Karpas-422 (cell line): ENCODE measurements at regions not wholly inside any gene's neighbourhood (a gene's known extent, or its start where the extent isn't known, plus 50 kb on each side); places are given as distances from the start of the nearest gene placed in this dataset.

Experiments used
- DNase-seq: peaks from one replicate; pipeline ENCODE4 v3.0.0-alpha.2; 2015
- H2AFZ ChIP-seq: fragments of 200-600 bp; sonication (generic); 2 replicates; pipeline ENCODE4 v1.6.1; 2014; ENCODE audit warnings: antibody characterized with exemption, low read length, mixed read lengths
- H3K27ac ChIP-seq: fragments of 200-600 bp; sonication (generic); 2 replicates; pipeline ENCODE4 v1.5.1; 2014; ENCODE audit warnings: mild to moderate bottlenecking, low read length, moderate library complexity
- H3K27me3 ChIP-seq: fragments of 200-600 bp; sonication (generic); 2 replicates; pipeline ENCODE4 v1.6.1; 2014; ENCODE audit warnings: low read length, mixed read lengths
- H3K36me3 ChIP-seq: fragments of 200-600 bp; sonication (generic); 2 replicates; pipeline ENCODE4 v1.6.1; 2014; ENCODE audit warnings: low read length, mixed read lengths; ENCODE audit not compliant: insufficient read depth
- H3K4me1 ChIP-seq: fragments of 200-600 bp; sonication (generic); 2 replicates; pipeline ENCODE4 v1.6.1; 2014; ENCODE audit warnings: mild to moderate bottlenecking, low read length, mixed read lengths
- H3K4me2 ChIP-seq: fragments of 200-600 bp; sonication (generic); 2 replicates; pipeline ENCODE4 v1.6.1; 2014; ENCODE audit warnings: low read length, low read depth, mild to moderate bottlenecking; ENCODE audit not compliant: poor library complexity, severe bottlenecking
- H3K4me3 ChIP-seq: fragments of 200-600 bp; sonication (generic); 2 replicates; pipeline ENCODE4 v1.5.1; 2014; ENCODE audit warnings: mild to moderate bottlenecking, antibody characterized with exemption, low read length, mixed read lengths
- H3K79me2 ChIP-seq: fragments of 200-600 bp; sonication (generic); 2 replicates; pipeline ENCODE4 v1.6.1; 2014; ENCODE audit warnings: mild to moderate bottlenecking, low read length, mixed read lengths
- H3K9ac ChIP-seq: fragments of 200-600 bp; sonication (generic); 2 replicates; pipeline ENCODE4 v1.6.0; 2014; ENCODE audit warnings: low read length
- H3K9me2 ChIP-seq: fragments of 200-600 bp; sonication (generic), shearing (Covaris generic); replicated peaks from 2 replicates; pipeline ENCODE4 v1.6.0; 2014; ENCODE audit warnings: mild to moderate bottlenecking, low read length, moderate library complexity; ENCODE audit not compliant: insufficient read depth
- H3K9me3 ChIP-seq: fragments of 300-700, 200-600 bp; sonication (generic); 2 replicates; pipeline ENCODE4 v1.6.1; 2014; ENCODE audit warnings: low read length, mixed read lengths
- H4K20me1 ChIP-seq: fragments of 200-600 bp; sonication (generic); 2 replicates; pipeline ENCODE4 v1.6.1; 2014; ENCODE audit warnings: mild to moderate bottlenecking, antibody characterized with exemption, low read length, low read depth; ENCODE audit not compliant: insufficient read depth

DNA sequence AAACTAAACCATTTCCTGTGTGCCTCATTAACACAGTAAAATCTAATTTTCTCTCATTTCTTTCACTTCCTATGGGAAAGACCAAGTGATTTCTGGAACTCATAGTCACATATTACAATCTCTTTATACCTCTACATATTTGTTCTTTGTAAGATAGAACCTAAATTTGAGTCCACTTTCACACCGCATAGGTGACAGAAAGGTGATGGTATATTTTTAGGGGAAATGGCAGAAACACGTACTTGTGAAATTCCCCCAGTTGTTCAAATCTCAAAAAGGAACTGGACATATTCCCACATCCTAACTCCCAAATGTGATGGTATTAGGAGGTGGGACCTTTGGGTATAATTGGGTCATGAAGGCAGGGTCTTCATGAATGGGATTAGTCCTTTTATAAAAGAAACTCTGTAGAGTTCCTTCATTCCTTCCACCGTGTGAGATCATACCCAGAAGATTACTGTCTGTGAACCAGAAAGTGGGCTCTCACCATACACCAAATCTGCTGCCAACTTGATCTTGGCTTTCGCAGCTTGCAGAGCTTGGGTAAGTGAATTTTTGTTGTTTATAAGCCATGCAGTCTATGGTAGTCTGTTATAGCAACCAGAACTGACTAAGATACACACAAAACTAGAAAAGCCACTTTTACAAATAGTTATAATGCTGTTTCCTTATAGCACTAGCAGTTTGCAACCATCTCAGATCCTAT, 542.1 kb downstream of the DSC3 start:
- Histone ChIP-seq H3K9me2 (no peaks in the 10 kb centered on the region), H2AFZ (no peak overlapping the region), H3K36me3 (no peaks in the 10 kb centered on the region), H3K27ac (no peak overlapping the region), H3K79me2 (no peaks in the 10 kb centered on the region), H3K9me3 (no peaks in the 10 kb centered on the region), H4K20me1 (no peaks in the 10 kb centered on the region), H3K27me3 (no peaks in the 10 kb centered on the region), H3K4me3 (no peak overlapping the region), H3K9ac (no peak overlapping the region), H3K4me1 (no peaks in the 10 kb centered on the region), H3K4me2 (no peak overlapping the region)
- DNase-seq, result no peak

DNA sequence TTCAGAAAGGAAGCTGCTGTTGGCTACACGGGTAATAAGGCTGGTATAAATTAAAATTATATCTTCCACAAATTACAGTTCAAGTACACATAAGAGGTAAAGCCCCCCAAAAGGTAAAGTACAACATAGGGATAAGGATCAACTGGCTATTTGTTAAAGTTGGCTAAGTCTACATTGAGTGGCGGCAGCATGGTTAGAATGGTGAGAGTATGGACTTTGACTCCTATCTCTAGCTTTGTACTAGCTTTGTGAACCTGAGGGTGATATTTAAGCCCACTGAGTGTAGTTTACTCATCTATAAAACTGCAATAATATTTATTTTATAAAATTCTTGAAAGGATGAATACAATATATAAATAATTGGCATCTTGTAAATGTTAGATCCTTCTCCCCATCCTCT, 542.8 kb downstream of the DSC3 start:
- H3K4me1 ChIP-seq, result no peaks in the 10 kb centered on the region
- H3K9me3 ChIP-seq, result no peaks in the 10 kb centered on the region
- H2AFZ ChIP-seq, result no peak overlapping the region
- no peaks in the 10 kb centered on the region for H4K20me1 ChIP-seq
- no peak overlapping the region for H3K9ac ChIP-seq
- no peaks in the 10 kb centered on the region for H3K79me2 ChIP-seq
- H3K4me2 ChIP-seq, result no peak overlapping the region
- no peaks in the 10 kb centered on the region for H3K36me3 ChIP-seq
- H3K27ac ChIP-seq, result no peak overlapping the region
- H3K9me2 ChIP-seq, result no peaks in the 10 kb centered on the region
- DNase-seq, result no peak
- no peak overlapping the region for H3K4me3 ChIP-seq
- no peaks in the 10 kb centered on the region for H3K27me3 ChIP-seq

DNA sequence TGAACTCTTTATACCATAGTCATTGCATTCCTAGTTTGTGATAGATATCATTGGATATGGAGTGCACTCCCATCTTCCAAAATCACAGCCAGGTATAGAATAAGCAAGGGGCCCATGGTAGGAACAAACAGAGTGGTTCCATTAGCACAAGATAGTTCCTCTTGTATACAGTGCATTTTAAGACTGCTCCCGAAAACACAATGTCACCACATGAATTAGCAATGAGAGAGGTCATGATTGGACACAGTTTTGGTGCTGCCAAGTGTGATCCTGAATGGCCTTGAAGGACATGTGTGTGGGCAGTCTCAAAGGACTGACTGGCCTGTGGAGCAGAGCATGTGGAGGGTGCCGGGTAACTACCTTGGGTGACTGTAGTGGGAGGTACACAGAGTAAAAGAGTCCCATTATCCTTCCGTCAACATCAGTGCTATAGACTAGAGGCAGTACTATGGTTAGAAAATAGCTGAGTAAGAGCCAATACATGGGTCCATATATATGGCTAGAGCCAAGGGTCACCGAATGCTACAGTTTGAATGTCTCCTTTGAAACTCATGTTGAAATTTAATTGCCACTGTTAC, 549.9 kb downstream of the DSC3 start:
- H3K79me2 ChIP-seq, result no peaks in the 10 kb centered on the region
- no peaks in the 10 kb centered on the region for H4K20me1 ChIP-seq
- no peaks in the 10 kb centered on the region for H3K27me3 ChIP-seq
- H2AFZ ChIP-seq, result no peak overlapping the region
- H3K9me3 ChIP-seq, result no peaks in the 10 kb centered on the region
- H3K36me3 ChIP-seq, result no peaks in the 10 kb centered on the region
- H3K4me1 ChIP-seq, result no peaks in the 10 kb centered on the region
- H3K4me2 ChIP-seq, result no peak overlapping the region
- no peak overlapping the region for H3K27ac ChIP-seq
- H3K4me3 ChIP-seq, result no peak overlapping the region
- 0 out of 2 replicates have a peak, but pooled peaks cover 3% of the 10 kb centered on the region for H3K9me2 ChIP-seq
- H3K9ac ChIP-seq, result no peak overlapping the region
- no peak for DNase-seq

DNA sequence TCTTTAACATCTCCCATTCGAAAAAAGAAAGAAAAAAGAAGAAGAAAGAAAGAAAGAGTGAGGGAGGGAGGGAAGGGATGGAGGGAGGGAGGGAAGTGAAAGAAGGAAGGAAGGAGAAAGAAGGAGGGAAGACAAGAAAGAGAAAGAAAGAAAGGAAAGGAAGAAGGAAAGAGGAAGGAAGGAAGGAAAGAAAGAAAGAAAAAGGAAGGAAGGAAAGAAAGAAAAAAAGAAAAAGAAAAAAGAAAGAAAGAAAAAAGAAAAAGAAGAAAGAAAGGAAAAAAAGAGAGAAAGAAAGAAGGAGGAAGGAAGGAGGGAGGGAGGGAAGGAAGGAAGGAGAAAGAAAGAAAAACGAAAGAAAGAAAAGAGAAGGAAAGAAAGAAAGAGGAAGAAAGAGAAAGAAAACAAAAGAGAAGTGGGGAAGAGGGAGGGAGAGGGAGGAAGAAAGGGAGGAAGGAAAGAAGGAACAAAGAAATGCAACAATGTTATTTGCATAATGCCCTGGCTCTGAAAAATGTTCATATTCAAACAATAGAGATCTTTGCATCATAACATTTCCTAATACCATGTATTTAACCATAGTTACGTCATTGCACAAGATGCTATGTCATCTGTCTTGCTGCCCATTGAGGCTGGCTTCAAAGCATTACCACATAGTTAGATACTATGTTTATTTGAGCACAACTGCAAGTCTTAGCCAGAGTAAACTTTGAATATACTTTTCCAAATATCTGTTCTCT, 550.6 kb downstream of the DSC3 start:
- Histone ChIP-seq H2AFZ (no peak overlapping the region), H3K9ac (no peak overlapping the region), H3K9me3 (no peaks in the 10 kb centered on the region), H3K4me3 (no peak overlapping the region), H3K79me2 (no peaks in the 10 kb centered on the region), H3K36me3 (no peaks in the 10 kb centered on the region), H3K4me1 (no peaks in the 10 kb centered on the region), H3K4me2 (no peak overlapping the region), H4K20me1 (no peaks in the 10 kb centered on the region), H3K27me3 (no peaks in the 10 kb centered on the region), H3K9me2 (0 out of 2 replicates have a peak, but pooled peaks cover 3% of the 10 kb centered on the region), H3K27ac (no peak overlapping the region)
- no peak for DNase-seq

DNA sequence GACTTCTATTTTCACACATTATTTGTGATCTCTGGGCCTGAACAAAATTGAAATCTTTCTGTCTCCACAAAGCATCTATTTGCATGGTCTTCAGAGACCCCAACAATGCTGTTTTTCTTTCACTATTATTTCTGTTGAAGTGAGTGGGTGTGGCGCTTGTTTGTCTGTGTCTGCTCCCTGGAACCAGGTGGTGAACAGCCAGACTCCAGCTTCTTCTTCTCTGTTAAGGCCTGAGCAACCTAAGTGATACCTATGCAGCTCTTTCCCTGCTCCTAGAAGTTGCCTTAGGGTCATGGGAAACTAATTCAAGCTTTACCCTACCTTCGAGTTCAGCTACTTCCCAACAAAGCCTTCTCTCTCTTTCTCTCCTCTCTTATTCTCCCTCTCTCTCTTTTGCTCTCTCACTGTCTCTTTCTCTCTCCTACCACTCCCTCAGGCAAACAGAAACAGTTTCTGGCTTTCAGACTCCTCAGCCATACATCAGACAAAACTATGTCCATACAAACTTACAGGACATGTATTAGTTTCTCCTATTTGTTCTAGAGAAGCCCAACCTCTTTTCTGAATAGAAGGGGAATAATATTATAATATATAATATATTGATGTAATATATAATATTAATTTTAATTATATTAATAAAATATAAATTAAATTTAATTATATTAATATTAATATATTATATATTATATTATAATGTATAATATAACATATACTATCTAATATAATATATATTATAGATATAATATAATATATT, 552.5 kb downstream of the DSC3 start:
- H3K4me3 ChIP-seq, result no peak overlapping the region
- no peak overlapping the region for H3K4me2 ChIP-seq
- no peak overlapping the region for H3K9ac ChIP-seq
- H4K20me1 ChIP-seq, result no peaks in the 10 kb centered on the region
- DNase-seq, result no peak
- H3K27ac ChIP-seq, result no peak overlapping the region
- no peaks in the 10 kb centered on the region for H3K79me2 ChIP-seq
- H3K36me3 ChIP-seq, result no peaks in the 10 kb centered on the region
- no peaks in the 10 kb centered on the region for H3K4me1 ChIP-seq
- H3K9me3 ChIP-seq, result no peaks in the 10 kb centered on the region
- H3K9me2 ChIP-seq, result 0 out of 2 replicates have a peak, but pooled peaks cover 3% of the 10 kb centered on the region
- no peak overlapping the region for H2AFZ ChIP-seq
- no peaks in the 10 kb centered on the region for H3K27me3 ChIP-seq

DNA sequence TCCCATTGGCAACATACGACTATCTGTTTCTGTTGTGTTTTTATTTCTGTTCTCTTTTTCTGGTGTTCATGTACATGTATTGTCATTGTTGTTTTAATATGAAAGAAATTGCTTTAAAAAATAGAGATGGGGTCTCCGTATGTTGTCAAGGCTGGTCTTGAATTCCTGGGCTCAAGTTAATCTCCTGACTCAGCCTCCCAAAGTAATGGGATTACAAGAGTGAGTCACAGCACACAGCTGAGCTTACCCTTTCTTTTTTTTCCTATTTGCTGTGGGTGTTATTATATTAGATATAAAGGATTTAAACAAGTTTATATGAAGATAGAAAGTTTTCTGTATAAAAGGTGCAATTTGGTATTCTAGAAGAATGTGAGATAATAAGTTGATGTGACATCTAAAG, 554.6 kb downstream of the DSC3 start:
- Histone ChIP-seq H3K9me3 (no peaks in the 10 kb centered on the region), H3K4me2 (no peak overlapping the region), H3K9ac (no peak overlapping the region), H3K27ac (no peak overlapping the region), H3K9me2 (0 out of 2 replicates have a peak, but pooled peaks cover 3% of the 10 kb centered on the region), H3K36me3 (no peaks in the 10 kb centered on the region), H2AFZ (no peak overlapping the region), H3K4me3 (no peak overlapping the region), H4K20me1 (no peaks in the 10 kb centered on the region), H3K79me2 (no peaks in the 10 kb centered on the region), H3K27me3 (no peaks in the 10 kb centered on the region), H3K4me1 (no peaks in the 10 kb centered on the region)
- DNase-seq, result no peak

DNA sequence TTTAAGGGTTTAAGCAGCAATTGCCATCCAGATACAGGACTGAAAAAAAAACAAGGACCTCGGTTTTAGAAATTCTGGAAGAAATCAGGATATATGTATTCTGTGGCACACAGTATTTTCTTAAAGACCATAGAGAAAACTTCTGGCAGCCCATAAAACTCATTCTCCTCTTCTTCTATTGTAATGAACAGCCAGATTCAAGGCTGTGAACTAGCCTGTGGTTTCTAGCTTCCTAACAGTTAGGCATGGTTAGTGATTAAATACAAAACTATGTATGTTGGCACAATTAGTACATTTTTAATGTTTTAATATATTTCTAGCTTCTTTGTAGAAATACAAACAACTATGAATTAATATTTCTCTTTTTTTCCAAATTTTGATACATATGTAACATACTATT, 555.7 kb downstream of the DSC3 start:
- H3K36me3 ChIP-seq, result no peaks in the 10 kb centered on the region
- no peak overlapping the region for H2AFZ ChIP-seq
- H3K27ac ChIP-seq, result no peak overlapping the region
- no peaks in the 10 kb centered on the region for H3K9me3 ChIP-seq
- no peak overlapping the region for H3K4me3 ChIP-seq
- DNase-seq, result no peak
- H3K9me2 ChIP-seq, result peaks cover 4% of the 10 kb centered on the region; the same call in 1 of the 2 replicates
- no peaks in the 10 kb centered on the region for H4K20me1 ChIP-seq
- no peaks in the 10 kb centered on the region for H3K79me2 ChIP-seq
- H3K9ac ChIP-seq, result no peak overlapping the region
- H3K4me2 ChIP-seq, result no peak overlapping the region
- H3K4me1 ChIP-seq, result no peaks in the 10 kb centered on the region
- no peaks in the 10 kb centered on the region for H3K27me3 ChIP-seq

DNA sequence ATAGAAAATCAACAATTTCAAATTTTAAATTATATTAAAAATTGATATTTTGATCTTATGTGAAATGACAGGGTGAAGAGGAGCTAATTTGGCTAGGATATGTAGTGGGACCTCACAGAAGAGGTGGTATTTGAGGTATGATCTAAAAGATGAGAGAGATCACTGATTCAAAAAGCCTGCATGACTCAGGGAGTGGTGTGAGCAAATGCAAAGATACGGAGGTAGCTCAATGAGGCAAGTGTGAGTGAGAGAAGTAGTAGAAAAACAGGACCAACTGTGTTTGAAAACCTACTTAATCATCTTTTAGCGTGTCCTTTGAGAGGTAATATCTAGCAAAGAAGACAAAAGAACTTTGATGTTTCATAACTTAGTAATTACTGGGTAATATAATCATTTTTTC, 557.5 kb downstream of the DSC3 start:
- no peaks in the 10 kb centered on the region for H3K79me2 ChIP-seq
- no peak for DNase-seq
- H3K4me2 ChIP-seq, result no peak overlapping the region
- H3K9me3 ChIP-seq, result no peaks in the 10 kb centered on the region
- H3K9ac ChIP-seq, result no peak overlapping the region
- H3K4me1 ChIP-seq, result no peaks in the 10 kb centered on the region
- H4K20me1 ChIP-seq, result no peaks in the 10 kb centered on the region
- no peak overlapping the region for H3K27ac ChIP-seq
- H3K27me3 ChIP-seq, result no peaks in the 10 kb centered on the region
- H2AFZ ChIP-seq, result no peak overlapping the region
- H3K9me2 ChIP-seq, result peaks cover 5% of the 10 kb centered on the region; the same call in 1 of the 2 replicates
- no peak overlapping the region for H3K4me3 ChIP-seq
- H3K36me3 ChIP-seq, result no peaks in the 10 kb centered on the region
